Left ventricle myocardium inferior (tissue), 1 donor: ENCODE measurements at regions not wholly inside any gene's neighbourhood (a gene's known extent, or its start where the extent isn't known, plus 50 kb on each side); places are given as distances from the start of the nearest gene placed in this dataset.

Experiments used
- DNase-seq: peaks from one replicate; pipeline ENCODE4 v3.0.0-alpha.2; 2020
- H3K27ac ChIP-seq: fragments of 200-600 bp; replicated peaks from 2 replicates; pipeline ENCODE4 v1.8.0; 2021
- H3K27me3 ChIP-seq: fragments of 200-600 bp; 2 replicates; pipeline ENCODE4 v1.8.0; 2021; ENCODE audit warnings: low read depth
- H3K36me3 ChIP-seq: fragments of 200-600 bp; 2 replicates; pipeline ENCODE4 v1.8.0; 2021
- H3K4me1 ChIP-seq: fragments of 200-600 bp; 2 replicates; pipeline ENCODE4 v1.8.0; 2021
- H3K4me3 ChIP-seq: fragments of 200-600 bp; 2 replicates; pipeline ENCODE4 v1.8.0; 2021; ENCODE audit warnings: mild to moderate bottlenecking, moderate library complexity
- H3K9me3 ChIP-seq: fragments of 200-600 bp; replicated peaks from 2 replicates; pipeline ENCODE4 v1.8.0; 2021
- intact Hi-C: fragments of 100-400 bp; cut with micrococcal nuclease; formaldehyde crosslinking; loops from one replicate; pipeline ENCODE4 v1.11.0; 2022
- TF ChIP-seq, protein P1 (sequence below): fragments of 200-600 bp; IDR thresholded peaks from 2 replicates; pipeline ENCODE4 v1.8.0; 2021; ENCODE audit warnings: antibody characterized with exemption, mild to moderate bottlenecking, borderline replicate concordance
- donor health status: DM: no; HTN: yes; CAD: no; lungs with severe emphysema.

DNA sequence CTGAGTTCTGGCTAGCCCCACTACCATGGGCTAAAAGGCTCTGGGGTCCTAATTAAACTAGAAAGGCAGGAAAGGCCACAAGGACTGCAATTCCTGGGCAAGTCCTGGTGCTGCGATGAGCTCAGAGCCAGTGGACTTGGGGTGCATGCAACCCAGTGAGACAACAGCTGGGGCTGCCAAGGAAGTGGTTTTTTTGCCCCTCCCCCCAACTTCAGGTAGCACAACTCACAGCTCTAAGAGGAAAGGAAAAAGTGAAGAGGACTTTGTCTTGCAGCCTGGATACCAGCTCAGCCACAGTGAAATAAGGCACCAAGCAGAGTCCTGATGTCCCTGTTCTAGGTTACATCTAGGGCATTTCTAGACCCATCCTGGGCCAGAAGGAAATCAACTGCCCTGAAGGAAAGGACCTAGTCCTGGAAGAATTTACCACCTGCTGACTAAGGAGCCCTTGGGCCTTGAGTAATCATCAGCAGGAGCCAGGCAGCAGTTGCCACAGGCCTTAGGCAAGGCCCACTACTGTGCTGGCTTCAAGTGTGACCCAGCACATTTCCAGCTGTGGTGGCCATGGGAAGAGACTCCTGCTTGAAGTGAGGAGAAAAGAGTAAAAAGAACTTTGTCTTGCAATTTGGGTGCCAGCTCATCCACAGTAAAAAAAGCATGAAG is 358.4 kb downstream of the BTBD3 start:
- intact Hi-C loops: no loop called here
- Histone ChIP-seq H3K4me3 (no peak overlapping the region), H3K4me1 (no peaks in the 10 kb centered on the region), H3K27me3 (no peaks in the 10 kb centered on the region), H3K27ac (no peak overlapping the region), H3K9me3 (peaks cover 8% of the 10 kb centered on the region), H3K36me3 (no peaks in the 10 kb centered on the region)
- TF ChIP-seq, protein P1, sequence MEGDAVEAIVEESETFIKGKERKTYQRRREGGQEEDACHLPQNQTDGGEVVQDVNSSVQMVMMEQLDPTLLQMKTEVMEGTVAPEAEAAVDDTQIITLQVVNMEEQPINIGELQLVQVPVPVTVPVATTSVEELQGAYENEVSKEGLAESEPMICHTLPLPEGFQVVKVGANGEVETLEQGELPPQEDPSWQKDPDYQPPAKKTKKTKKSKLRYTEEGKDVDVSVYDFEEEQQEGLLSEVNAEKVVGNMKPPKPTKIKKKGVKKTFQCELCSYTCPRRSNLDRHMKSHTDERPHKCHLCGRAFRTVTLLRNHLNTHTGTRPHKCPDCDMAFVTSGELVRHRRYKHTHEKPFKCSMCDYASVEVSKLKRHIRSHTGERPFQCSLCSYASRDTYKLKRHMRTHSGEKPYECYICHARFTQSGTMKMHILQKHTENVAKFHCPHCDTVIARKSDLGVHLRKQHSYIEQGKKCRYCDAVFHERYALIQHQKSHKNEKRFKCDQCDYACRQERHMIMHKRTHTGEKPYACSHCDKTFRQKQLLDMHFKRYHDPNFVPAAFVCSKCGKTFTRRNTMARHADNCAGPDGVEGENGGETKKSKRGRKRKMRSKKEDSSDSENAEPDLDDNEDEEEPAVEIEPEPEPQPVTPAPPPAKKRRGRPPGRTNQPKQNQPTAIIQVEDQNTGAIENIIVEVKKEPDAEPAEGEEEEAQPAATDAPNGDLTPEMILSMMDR: no peak
- DNase-seq: no peak

DNA sequence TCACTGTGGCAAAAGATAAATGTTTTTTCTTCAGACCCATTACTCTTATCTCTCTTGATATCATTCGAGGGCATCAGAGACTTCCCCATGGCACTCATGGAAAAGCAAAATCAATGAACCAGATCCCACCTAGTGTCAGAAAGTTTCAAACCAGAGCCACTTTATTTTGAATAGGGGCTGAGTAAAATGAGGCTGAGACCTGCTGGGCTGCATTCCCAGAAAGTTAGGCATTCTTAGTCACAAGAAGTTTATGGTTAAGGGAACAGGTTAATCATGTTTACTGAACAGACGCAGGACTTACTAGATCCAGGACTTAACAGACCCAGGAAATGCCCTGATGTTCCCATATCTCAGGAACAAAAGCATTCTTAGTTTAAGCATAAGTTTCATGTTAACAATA is 369.9 kb downstream of the BTBD3 start:
- Histone ChIP-seq H3K27me3 (no peaks in the 10 kb centered on the region), H3K9me3 (peaks cover 13% of the 10 kb centered on the region), H3K4me3 (no peak overlapping the region), H3K4me1 (no peaks in the 10 kb centered on the region), H3K27ac (no peak overlapping the region), H3K36me3 (no peaks in the 10 kb centered on the region)
- TF ChIP-seq, protein P1: no peak
- no peak for DNase-seq
- intact Hi-C loops: no loop called here

DNA sequence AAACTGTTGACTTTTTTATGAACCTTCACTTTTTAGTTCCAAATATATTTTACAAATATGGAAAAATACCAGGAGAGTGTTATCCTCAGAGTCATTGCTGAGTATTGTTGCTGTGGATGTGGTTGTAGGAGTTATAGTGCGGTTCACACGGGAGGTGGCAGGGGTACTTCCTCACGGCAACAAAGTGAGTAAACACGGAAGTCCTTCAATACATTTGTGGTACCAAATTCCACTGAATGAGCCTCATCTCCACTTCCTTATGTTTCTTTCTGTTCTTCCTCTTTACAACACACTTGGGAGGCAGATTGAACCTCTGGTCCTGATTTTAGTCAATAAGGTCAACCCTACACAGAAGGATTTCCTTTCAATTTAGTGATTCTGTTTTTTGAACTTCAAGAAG is 371.8 kb downstream of the BTBD3 start:
- H3K4me1 ChIP-seq: no peaks in the 10 kb centered on the region
- no peaks in the 10 kb centered on the region for H3K36me3 ChIP-seq
- H3K4me3 ChIP-seq: no peak overlapping the region
- TF ChIP-seq, protein P1: no peak
- peaks cover 17% of the 10 kb centered on the region for H3K9me3 ChIP-seq
- intact Hi-C loops: no loop called here
- no peak overlapping the region for H3K27ac ChIP-seq
- no peaks in the 10 kb centered on the region for H3K27me3 ChIP-seq
- no peak for DNase-seq

DNA sequence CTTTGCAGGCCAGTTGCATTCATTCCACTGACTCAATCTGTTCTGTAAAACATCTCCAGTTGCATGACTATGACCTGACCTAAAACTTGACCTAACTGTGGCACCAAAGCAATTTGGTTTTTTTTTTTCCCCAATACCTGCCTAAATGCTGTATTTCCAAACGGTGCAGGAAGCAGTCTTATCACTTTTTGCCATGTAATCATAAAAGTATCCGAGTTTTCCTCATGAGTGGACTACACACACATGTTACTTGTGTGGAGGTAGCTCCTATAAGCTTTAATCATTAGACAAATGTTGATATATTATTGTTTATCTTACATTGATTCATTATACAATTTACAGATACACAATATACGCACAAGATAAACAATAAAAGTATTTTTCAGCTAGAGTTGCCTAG is 373.7 kb downstream of the BTBD3 start:
- no peak overlapping the region for H3K27ac ChIP-seq
- H3K4me1 ChIP-seq: no peaks in the 10 kb centered on the region
- no peaks in the 10 kb centered on the region for H3K36me3 ChIP-seq
- no peaks in the 10 kb centered on the region for H3K27me3 ChIP-seq
- H3K4me3 ChIP-seq: no peak overlapping the region
- no peak for DNase-seq
- TF ChIP-seq, protein P1: no peak
- intact Hi-C loops: no loop called here
- H3K9me3 ChIP-seq: peaks cover 27% of the 10 kb centered on the region

DNA sequence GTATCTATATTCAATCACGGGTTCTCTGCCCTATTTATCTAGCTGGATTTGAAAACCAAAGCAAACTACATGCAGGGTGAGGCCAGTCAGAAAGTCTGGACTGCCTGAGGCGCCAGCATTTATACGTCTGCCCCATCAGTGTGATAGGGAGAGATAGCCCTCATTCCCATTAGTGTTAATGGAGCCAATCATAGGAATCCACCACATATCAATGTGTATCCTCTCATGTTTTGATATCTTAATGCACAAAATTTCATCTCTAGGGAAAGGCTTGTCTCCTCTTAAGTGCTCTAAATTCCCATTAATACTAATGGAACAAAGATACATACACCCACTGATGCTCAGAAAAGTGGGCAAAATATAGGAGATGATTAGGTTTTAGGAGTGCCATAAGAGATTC is 376.2 kb downstream of the BTBD3 start:
- Histone ChIP-seq H3K36me3 (no peaks in the 10 kb centered on the region), H3K4me1 (no peaks in the 10 kb centered on the region), H3K4me3 (no peak overlapping the region), H3K9me3 (peaks cover 52% of the 10 kb centered on the region), H3K27me3 (no peaks in the 10 kb centered on the region), H3K27ac (no peak overlapping the region)
- intact Hi-C loops: no loop called here
- TF ChIP-seq, protein P1: no peak
- no peak for DNase-seq
